GM21423 (cell line): ENCODE measurements at regions not wholly inside any gene's neighbourhood (a gene's known extent, or its start where the extent isn't known, plus 50 kb on each side); places are given as distances from the start of the nearest gene placed in this dataset.
"Not testable (repeated sequence)": the region's sequence is repeated elsewhere in the genome, so short reads cannot be mapped to it uniquely, and the experiment has no call there.

Source experiments
- ATAC-seq: cut with Tn5 transposase; IDR thresholded peaks from one replicate; pipeline ENCODE4 v1.9.1; 2021; ENCODE audit warnings: mild to moderate bottlenecking, moderate library complexity; ENCODE audit not compliant: unreplicated experiment

DNA sequence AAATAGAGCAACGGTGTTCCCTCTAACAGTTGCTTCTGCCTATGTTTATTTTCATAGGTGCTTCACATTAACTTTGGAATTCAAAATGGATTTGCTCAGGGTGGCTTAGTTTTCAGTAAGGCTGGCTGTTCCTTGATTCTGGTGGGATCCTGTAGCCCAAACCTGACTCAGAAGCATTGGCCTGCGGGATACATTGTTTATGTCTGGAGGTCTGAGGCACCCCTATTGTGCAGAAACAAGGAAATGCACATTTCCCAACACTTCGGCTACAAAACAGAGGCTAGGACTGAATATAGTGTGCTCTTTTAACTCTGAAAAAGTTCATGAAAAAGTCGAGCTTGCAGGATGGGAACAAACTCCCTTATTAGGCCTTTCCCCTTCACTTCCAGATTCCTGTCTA is 133.8 kb upstream of the F3 start:
- no peak for ATAC-seq

DNA sequence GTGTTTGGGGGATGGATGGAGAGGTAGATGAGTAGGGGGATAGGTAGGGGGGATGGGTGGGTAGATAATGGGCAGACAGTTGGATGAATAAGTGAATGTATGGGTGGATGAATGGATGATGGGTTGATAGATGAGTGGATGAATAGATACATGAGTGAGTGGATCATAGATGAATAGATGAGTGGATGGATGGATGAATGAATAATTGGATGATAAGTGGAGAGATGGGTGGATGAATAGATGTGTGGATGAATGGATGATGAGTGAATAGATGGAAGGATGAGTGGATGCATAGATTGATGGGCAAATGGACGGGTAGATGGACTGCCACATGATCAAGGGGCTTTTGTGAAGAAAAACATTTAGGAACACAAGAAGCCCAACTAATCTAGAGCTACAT is 133.3 kb upstream of the F3 start:
- ATAC-seq = no peak

DNA sequence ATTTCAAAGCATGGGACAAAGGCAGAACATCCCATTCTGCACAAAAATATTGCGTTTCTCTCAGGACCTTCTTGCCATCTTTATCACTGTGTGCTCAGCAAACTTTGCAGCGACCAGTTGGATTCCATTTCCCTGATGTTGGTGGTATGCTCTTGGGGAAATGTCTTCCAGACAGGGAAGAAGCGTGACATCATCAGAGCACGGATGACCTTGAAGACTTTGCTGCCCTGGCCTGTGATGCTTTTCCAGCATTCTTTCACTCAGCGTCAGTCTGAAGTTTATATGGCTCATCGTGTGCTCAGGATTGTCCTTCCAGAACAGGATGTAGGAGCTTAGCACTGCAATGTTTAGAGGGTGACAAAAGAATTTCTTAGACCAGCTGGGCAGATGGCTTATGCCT is 131.4 kb upstream of the F3 start:
- no peak for ATAC-seq

DNA sequence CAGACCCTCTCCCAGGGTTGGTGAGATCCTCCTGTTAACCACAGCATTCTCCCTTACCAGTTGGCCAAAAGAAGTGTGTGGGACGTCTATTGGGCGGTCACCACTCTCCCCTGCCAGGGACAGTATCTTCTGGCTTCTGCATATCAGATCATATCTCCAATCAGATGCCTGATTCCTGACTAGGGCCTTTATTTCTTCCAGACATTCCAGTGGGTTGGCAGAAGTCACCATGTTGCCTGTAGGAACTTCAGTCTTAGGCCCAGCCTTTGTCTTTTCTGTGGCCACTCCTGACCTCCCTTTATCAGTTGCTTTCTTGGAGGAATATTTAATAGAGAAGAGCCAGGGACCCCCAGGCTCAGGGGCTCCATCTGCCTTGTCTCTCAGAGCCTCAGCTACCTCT is 130.4 kb upstream of the F3 start:
- no peak for ATAC-seq

DNA sequence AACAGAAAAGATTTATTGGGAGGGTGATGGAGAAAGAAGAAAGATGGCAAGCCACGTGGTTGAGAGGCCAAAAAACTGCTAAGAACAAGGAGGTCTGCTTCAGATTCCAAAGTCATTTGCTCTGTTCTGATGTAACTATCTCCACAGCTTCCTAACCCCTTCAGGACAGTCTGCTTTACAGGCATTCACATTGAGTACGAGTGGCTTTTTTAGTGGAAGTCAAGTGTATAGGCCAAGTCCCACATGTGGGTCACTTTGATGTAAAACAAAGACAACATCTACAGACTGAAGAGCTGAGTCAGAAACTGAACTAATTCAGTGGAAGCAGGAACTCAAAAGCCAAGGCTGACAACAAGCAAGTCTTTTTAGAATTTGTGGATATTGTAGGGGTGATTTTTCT is 128.7 kb upstream of the F3 start:
- ATAC-seq = no peak

DNA sequence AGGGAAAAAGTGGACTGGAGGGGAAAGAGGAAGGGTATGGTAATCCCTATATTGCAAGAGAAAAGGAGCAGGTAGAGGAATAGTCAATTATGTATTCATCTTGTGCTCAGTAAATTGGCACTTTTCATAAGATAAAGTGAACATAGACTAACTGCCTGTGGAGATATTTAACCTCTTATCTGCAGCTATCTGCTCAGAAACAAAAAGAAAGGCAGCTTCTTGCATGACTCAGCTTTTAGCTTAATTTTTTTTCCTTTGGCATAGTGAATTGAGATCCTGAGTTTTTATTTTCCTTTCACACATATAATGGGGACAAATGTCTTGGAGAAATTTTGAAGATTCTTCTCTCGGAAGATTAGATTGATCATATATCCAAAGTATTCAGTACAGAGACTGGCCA is 127.6 kb upstream of the F3 start:
- ATAC-seq = no peak

DNA sequence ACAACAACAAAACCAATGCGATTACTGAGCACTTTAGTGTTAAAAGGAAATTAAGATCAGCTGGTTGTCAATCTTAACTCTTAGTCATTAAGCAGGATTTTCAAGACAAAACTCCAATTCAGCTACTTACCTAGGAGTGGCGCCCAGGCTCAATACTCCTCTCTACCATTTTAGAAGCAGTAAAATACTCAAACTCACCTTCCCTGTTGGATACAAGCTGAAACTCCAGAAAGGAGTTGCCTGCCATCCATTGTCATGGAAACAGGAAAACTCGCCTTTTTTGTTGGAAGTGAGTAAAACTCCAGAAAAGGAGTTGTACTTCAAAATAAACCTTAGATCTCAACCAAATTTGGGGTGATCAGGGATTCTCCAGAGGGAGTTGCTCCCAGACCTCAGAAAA is 127.0 kb upstream of the F3 start:
- no peak for ATAC-seq

DNA sequence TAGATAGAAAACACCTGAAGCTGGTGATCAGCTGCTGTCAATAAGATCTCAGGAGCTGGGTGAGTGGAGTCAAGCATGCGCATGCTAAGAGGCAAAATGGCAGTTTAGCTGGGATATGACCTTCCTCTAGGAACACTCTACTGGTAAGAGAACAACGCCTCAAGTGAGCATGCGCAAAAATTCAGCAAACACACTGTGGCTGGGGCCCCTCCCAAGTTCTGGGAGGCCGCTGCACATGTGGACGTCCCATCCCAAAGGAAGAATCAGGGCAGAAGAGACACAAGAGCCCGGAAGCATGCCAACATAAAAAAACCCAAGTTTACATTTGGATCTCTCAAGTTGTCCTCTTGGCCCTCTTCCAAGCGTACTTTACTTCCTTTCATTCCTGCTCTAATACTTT is 126.3 kb upstream of the F3 start:
- no peak for ATAC-seq

DNA sequence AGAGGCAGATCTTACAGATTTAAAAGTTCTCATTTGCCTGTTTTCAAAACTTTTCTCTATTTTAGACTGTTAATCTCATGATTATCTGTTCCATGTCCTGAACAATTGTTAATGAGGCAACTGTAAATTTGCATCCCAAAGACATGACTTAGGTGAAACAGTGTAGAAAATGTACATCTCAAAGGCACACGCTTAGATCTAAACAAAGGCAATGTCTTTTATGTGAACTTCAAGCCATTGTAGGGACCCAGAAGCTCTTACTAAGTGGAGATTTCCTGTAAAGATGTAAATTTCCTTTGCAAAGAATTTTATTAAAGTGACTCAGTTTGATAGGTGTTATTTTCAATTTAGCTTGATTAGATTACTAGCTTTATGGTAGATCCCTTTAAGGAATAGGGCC is 125.2 kb upstream of the F3 start:
- no peak for ATAC-seq

DNA sequence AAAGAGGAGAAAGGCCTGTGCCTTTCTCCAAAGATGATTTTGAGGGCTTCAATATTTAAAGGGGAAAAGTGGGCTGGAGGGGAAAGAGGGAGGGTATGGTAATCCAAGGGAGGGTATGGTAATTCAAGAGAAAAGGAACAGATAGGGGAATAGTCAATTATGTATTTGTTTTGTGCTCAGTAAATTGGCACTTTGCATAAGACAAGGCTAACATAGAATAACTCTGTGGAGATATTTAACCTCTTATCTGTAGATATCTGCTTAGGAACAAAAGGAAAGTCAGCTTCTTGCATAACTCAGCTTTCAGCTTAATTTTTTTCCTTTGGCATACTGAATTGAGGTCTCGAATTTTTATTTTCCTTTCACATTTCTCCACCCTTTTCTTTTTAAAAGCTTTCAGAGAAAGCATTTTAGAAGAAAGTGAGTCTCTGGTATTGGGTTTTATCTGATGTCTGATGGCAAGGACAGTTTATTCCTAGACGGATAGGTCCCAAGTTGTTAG is 119.9 kb upstream of the F3 start:
- no peak for ATAC-seq

DNA sequence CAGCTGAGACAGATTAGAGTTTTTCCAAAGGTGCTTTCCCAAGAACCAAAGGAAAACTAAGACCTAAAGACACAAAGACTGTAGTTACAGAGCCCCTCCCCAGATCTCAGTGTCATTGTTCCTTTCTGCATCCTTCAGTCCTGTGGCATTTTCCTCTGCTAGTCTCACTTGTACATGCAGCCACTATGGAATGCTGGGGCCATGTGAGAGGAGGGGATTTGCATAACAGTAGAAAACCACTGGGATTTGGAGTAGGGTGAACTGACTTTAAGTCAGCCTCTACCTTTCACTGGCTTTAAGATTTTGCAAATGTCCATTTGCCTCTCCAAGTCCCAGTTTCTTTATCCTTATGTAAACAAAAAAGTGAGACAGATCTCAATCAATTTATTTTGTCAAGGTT is 119.4 kb upstream of the F3 start:
- no peak for ATAC-seq

DNA sequence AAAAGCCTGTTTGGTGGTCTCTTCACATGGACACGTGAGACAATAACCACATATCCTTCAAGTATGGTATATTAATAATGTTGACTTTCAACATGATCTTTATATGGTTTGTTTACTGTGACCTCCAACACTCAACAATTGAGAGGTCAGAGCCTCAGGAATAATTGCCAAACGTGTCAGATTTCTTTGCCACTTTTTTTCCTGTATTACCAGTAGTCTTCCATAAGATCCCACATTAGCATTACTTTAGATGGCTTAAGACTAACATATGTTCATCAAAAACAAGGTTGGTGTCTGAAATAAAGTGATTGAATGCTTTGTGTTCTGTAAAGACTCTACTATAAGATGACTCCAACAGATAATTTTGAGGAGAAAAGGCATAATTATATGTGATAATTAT is 118.7 kb upstream of the F3 start:
- ATAC-seq = no peak

DNA sequence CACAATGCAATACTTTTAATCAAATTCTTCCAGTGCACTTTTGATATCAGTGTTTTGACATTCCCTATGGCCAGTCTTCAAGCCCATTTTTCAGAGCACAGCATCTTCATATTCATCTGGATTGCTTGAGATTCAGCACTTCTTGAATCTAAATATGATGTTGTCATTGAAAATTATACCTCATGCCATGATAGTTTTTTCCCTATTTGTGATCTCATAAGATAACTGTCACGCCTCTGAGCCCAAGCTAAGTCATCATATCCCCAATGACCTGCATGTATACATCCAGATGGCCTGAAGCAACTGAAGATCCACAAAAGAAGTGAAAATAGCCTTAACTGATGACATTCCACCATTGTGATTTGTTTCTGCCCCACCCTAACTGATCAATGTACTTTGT is 117.6 kb upstream of the F3 start:
- not testable (repeated sequence) for ATAC-seq

DNA sequence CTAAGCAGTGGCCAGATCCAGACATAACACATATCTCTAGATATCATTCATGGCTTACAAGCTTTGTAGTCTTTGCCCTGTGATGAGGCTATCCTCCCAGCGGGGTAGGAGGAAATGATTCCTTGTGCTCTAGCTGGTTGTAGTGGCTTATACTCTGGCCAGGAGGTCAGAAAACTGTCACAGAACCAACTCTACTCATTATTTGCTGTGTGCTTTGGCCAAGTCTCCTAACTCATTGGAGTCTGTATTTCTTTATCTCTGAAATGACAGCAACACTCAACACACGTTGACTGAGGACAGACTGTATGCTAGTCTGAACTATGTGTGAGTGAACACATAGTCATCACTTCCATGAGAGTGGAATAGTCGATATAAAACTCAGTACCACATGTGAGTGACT is 116.7 kb upstream of the F3 start:
- ATAC-seq = no peak

DNA sequence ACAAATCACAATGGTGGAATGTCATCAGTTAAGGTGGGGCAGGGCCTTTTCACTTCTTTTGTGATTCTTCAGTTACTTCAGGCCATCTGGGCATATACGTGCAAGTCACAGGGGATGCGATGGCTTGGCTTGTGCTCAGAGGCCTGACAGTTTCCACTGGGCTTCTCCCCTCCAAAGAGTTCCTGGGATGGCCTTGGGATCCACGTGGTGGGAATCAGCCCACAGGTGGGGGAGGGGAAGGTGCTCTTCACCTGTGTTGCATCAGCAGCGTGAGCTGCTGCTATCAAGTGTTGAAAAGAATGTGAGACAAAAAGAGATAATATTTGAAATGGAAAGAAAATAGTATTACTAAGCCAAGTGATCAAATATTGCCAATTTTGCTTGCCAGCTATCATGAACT is 116.2 kb upstream of the F3 start:
- ATAC-seq = not testable (repeated sequence)

DNA sequence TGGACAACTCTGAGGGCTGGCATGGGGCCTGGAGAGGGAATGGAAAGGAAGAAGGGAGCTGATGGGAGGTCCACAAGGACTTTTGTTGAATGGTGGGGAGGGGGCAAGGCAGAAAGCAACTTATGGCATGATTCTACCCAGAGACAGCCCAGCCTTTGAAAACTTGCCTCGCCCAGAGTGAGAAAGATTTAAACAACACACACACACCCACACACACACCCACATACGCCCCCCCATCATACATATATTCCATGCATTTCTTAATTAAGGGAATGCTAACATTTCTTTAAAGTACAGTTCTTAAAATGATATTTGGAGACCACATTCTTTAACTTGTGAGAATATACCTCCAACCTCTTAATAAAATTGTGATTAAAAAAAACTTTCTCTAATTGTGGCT is 115.4 kb upstream of the F3 start:
- ATAC-seq = no peak

DNA sequence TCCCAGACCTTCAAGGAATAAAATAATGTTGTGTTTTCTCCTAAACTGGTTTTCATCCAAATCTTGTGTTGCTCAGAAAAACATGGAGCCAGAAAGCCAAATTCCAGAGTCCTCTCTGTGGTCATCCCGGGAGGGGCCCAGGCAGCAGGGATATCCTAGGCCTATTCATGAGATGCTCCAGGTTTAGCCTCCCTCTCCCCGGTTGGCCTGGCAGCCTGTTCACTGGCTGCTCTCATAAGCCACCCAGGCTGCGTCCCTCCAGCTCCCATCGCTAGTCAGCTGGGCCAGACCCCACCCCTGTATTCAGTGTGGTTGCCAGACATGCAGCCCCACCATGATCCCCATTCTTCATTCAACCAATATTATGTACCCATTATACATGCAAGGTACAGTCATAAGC is 113.4 kb upstream of the F3 start:
- ATAC-seq = no peak

DNA sequence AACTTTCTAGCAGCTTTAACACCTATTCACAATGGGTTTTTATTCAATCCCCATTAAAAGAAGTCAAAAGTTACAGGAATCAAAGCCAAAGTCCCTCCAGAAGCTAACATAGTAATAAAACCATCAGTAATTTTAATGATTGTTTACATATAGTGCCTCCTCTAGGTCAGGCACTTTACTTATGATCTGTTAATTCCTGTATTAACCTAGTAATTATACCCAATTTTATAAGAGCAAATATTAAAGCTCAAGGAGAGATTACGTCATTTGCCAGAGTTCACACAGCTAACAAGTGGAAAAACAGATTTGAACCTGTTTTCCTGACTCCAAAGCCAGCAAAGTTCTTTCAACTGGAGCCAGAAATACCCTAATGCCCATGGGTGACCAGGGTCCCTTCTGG is 112.9 kb upstream of the F3 start:
- no peak for ATAC-seq

DNA sequence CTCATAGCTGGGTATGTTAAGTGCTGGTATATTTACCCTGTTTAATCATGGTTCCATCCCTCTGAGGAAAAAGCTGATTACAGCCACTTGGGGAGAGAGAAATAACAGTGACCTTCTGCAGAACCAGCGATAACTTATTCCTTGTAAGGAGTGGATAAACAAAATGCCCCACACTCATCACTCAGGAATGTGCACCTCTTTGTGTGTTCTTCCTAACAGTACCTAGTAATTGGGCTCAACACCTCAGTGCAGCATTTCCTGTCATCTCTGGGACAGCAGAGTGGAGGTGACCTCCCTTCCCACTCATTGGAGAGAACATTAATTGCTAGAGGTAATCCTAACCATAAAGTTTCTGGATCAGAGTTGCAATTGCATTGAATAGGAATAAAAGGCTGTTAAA is 112.5 kb upstream of the F3 start:
- ATAC-seq = no peak

DNA sequence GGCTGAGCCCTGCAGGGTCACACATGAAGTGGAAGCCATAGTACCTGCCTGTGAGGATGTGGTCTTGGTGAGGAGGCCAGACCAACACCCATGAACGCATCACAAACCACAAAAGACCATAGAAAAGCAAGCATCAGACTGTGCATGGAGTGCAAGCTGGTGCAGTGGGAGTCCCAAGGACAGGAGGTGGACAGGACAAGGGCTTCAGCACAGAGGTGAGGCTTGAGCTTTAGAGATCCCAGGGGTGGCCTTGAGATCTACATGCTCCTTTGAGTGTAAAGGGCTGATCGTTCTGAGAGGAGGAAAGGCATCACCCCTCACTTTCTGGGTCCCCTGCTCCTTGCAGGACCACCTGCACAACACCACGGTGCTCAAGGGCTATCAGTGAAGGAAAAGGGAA is 111.9 kb upstream of the F3 start:
- ATAC-seq = no peak

DNA sequence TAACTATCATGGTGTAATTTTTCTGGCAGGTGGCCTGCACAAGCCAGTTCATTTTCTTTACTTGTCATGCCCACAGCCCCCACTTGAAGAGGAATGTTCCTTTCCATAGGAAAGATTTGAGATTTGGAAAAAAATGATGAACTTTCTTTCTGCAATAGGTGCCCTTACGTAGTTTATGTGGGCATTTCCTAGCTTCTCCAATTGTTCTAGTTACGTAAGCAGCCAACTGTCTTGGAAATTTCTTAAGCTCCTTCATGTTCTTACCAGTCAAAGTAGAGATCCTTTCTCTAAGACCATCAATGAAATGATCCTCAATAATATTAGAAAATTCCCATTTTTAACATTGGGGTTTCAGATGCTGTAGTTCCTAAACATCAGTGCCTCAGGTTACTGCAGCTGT is 109.5 kb upstream of the F3 start:
- ATAC-seq = no peak

DNA sequence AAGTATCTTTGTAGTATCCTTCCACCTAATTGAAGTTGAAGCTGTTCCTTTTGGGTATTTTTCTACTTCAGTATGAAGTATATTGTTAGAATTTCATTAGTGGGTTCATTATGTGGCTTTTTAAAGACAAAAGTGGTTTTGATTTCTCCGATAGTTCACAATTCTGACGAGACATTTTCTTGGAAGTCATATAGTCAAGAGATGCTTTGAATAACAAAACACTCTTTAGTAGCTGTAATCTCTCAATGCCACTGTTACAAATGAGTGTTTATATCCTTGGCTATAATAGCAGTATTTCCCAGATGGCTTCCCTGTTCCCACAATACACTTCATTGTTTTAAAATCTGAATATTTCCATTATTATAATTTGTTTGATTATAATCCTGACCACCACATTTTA is 108.7 kb upstream of the F3 start:
- ATAC-seq = no peak

DNA sequence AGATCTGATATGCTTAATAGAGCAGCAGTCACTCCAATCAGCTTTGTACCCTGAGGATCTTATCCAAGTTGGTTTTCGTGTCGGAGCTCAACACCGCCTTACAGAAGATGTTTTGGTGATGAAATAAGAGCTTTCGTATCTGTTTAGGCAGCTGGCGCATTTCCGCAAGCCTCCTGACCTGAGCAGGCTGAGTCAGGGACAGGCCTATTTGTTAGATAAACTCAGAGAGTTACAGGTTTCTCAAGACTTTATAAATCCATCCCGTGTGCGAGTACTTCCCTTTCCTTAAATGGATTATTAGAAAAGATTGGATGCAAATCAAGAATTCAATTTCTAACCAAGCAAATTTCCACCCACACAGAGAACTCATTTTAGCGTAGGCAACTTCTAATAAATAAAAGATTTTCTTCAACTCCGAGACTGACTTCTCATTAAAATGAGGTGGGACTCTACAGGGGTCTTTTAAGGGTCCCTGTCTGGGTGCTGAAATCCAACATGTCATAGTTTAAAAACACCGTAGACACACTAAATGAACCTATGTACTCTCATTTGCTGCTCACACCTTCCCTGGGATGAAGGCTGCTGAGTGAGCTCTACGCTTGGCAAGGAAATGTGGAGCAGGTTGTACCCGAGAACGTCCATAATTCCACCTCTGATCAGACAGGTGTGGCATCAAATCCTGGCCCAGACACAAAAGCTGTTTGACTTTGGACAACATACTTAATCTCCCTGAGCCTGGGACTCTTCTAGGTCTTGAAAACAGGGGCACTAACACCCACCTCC is 106.9 kb upstream of the F3 start:
- ATAC-seq = no peak
